ENCODE measurements at regions not wholly inside any gene's neighbourhood (a gene's known extent, or its start where the extent isn't known, plus 50 kb on each side); places are given as distances from the start of the nearest gene placed in this dataset.

DNA sequence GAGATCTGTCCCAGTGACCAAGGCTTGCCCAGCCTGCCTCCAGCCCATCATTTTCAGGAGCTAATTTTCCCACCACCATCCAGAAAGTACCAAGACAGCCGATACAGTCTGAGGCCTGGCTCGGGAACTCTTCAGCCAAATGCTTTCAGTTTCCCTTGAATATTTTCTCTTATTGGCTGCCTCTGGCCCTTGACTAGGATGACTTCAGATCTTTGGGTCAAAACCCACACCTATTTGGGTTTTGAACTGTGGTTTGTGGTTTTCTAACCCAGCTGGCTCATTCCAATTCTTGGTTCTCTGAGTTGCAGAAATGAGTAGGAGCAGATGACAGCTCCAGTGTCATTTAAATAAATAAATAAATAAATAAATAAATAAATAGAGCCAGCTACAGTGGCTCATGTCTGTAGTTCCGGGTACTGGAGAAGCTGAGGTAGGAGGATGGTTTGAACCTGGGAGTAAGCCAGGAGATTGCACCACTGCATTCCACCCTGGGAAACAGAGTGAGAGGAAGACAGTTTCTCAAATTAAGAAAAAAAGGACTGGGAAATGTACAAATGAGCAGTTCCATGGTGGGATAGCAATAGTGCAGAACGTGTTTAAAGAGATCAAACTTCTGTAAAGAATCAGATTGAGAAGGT, 465.0 kb upstream of the SOX11 start (continued):
- TF ChIP-seq PCBP2 (optimal IDR thresholded peaks at IDR 0.05; ENCODE audit: low read depth, low read length, poor library complexity, severe bottlenecking) = no peak
- TF ChIP-seq TCF7L2 (IDR thresholded peaks at IDR 0.05; ENCODE audit: low read depth, low read length) = no peak
- TF ChIP-seq RAD51 (IDR thresholded peaks at IDR 0.05; ENCODE audit: borderline replicate concordance) = no peak
- TF ChIP-seq GABPA (IDR thresholded peaks at IDR 0.05; ENCODE audit: low read depth, low read length) = no peak
- TF ChIP-seq GABPA (CRISPR knock-in tag; IDR thresholded peaks at IDR 0.05; ENCODE audit: low read depth) = no peak
- TF ChIP-seq, protein P1, sequence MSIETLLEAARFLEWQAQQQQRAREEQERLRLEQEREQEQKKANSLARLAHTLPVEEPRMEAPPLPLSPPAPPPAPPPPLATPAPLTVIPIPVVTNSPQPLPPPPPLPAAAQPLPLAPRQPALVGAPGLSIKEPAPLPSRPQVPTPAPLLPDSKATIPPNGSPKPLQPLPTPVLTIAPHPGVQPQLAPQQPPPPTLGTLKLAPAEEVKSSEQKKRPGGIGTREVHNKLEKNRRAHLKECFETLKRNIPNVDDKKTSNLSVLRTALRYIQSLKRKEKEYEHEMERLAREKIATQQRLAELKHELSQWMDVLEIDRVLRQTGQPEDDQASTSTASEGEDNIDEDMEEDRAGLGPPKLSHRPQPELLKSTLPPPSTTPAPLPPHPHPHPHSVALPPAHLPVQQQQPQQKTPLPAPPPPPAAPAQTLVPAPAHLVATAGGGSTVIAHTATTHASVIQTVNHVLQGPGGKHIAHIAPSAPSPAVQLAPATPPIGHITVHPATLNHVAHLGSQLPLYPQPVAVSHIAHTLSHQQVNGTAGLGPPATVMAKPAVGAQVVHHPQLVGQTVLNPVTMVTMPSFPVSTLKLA (IDR thresholded peaks at IDR 0.05) = no peak
- no peak for TF ChIP-seq SP140L (CRISPR knock-in tag; IDR thresholded peaks at IDR 0.05; ENCODE audit: borderline replicate concordance)
- TF ChIP-seq, protein P2, sequence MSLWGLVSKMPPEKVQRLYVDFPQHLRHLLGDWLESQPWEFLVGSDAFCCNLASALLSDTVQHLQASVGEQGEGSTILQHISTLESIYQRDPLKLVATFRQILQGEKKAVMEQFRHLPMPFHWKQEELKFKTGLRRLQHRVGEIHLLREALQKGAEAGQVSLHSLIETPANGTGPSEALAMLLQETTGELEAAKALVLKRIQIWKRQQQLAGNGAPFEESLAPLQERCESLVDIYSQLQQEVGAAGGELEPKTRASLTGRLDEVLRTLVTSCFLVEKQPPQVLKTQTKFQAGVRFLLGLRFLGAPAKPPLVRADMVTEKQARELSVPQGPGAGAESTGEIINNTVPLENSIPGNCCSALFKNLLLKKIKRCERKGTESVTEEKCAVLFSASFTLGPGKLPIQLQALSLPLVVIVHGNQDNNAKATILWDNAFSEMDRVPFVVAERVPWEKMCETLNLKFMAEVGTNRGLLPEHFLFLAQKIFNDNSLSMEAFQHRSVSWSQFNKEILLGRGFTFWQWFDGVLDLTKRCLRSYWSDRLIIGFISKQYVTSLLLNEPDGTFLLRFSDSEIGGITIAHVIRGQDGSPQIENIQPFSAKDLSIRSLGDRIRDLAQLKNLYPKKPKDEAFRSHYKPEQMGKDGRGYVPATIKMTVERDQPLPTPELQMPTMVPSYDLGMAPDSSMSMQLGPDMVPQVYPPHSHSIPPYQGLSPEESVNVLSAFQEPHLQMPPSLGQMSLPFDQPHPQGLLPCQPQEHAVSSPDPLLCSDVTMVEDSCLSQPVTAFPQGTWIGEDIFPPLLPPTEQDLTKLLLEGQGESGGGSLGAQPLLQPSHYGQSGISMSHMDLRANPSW (CRISPR knock-in tag; IDR thresholded peaks at IDR 0.05; ENCODE audit: borderline replicate concordance) = no peak

DNA sequence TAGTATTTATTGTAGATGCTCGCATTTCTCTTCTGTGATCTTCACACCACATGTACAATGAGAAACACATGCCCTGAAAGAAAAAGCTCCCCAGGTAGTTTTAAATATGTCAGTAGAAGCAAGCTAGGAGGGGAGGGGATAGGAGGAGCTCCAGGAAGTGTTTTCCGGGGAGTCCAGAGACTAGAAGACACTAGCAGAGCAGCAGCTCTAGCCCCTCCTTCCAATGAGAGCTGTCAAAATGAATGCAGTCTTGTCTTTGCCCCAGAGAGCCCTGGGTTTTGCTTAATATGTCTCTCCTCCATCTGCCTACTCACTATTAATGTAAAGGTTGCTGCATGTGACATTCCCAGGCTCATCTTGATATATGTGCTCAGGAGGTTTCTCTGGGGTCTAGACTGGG, 462.6 kb upstream of the SOX11 start:
- TF ChIP-seq, protein P3, sequence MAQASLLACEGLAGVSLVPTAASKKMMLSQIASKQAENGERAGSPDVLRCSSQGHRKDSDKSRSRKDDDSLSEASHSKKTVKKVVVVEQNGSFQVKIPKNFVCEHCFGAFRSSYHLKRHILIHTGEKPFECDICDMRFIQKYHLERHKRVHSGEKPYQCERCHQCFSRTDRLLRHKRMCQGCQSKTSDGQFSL (CRISPR knock-in tag; IDR thresholded peaks at IDR 0.05) = no peak
- TF ChIP-seq ARNT (IDR thresholded peaks at IDR 0.05) (no peak), MTA3 (CRISPR knock-in tag; IDR thresholded peaks at IDR 0.05) (no peak)
- TF ChIP-seq, protein P4, sequence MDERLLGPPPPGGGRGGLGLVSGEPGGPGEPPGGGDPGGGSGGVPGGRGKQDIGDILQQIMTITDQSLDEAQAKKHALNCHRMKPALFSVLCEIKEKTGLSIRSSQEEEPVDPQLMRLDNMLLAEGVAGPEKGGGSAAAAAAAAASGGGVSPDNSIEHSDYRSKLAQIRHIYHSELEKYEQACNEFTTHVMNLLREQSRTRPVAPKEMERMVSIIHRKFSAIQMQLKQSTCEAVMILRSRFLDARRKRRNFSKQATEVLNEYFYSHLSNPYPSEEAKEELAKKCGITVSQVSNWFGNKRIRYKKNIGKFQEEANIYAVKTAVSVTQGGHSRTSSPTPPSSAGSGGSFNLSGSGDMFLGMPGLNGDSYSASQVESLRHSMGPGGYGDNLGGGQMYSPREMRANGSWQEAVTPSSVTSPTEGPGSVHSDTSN (CRISPR knock-in tag; IDR thresholded peaks at IDR 0.05) = no peak
- DNase-seq (ENCODE audit: low spot score) (no peak), ATAC-seq (no peak), FAIRE-seq (no peak)
- H3K4me1 ChIP-seq (ENCODE audit: insufficient read depth, low read length) = no peaks in the 10 kb centered on the region
- H3K27me3 ChIP-seq (ENCODE audit: control insufficient read depth in 1 of 2, insufficient read depth in 2 of 2, low read length in 2 of 2) = no peaks in the 10 kb centered on the region
- in situ Hi-C loops (cut with HindIII; ENCODE audit: extremely low pct_ligation_motif_present, low pct_unique_long_range_greater_than_20kb) (no loop called here), intact Hi-C loops (cut with micrococcal nuclease; ENCODE audit: unreplicated experiment) (no loop called here)
- no peak overlapping the region for H3K4me2 ChIP-seq (ENCODE audit: low read depth, low read length)
- H2AFZ ChIP-seq (ENCODE audit: low read length) = no peak overlapping the region
- H4K20me1 ChIP-seq (ENCODE audit: insufficient read depth, low read length) = no peaks in the 10 kb centered on the region
- BruUV-seq (replicated peaks) = no TSS peak
- ChIA-PET CTCF (ENCODE audit: low intra/inter-chr PET ratio, low total read pairs) (no interaction called here), POLR2A (no interaction called here)
- no peaks in the 10 kb centered on the region for H3K36me3 ChIP-seq (replicated peaks in 1 of 2; ENCODE audit: control insufficient read depth in 1 of 2, insufficient read depth in 2 of 2, low read length in 2 of 2)
- H3K4me3 ChIP-seq (replicated peaks in 1 of 3; ENCODE audit: insufficient read depth in 1 of 3, low read depth in 2 of 3, low read length in 3 of 3) = no peak overlapping the region
- H3K9me3 ChIP-seq (ENCODE audit: low read length) = peaks cover 87% of the 10 kb centered on the region
- H3K9ac ChIP-seq (ENCODE audit: insufficient read depth, low read depth, low read length) = no peak overlapping the region
- H3K79me2 ChIP-seq (ENCODE audit: insufficient read depth, low read length) = no peaks in the 10 kb centered on the region
- 4% methylated on average over 2 of the region's 2 CpGs for WGBS (ENCODE audit: low lambda C conversion rate)
- H3K27ac ChIP-seq (ENCODE audit: extremely low read length, insufficient read depth, low read length) = no peak overlapping the region
